Stimulated activated CD8-positive, alpha-beta memory T cell treated with anti-CD3 and anti-CD28 coated beads, Interleukin-12 subunit alpha, Interleukin-12 subunit beta, amount 100 ng/mL, for 1 hour (primary cell): ENCODE measurements at regions not wholly inside any gene's neighbourhood (a gene's known extent, or its start where the extent isn't known, plus 50 kb on each side); places are given as distances from the start of the nearest gene placed in this dataset.

Experiments used
- DNase-seq: peaks from one replicate; pipeline ENCODE4 v3.0.0-alpha.2; 2020; ENCODE audit warnings: low read depth

- no peak for DNase-seq
These were observed 124.5 kb upstream of the RET start for GRCh38 chr10:42952349-42952748.

- DNase-seq: no peak
These were observed 123.8 kb upstream of the RET start for GRCh38 chr10:42952931-42953683.

- no peak for DNase-seq
These were observed 122.9 kb upstream of the RET start for GRCh38 chr10:42953684-42954674.

GRCh38 chr10:42954766-42955492 is 121.9 kb upstream of the RET start:
- no peak for DNase-seq

- DNase-seq: no peak
These were observed 121.4 kb upstream of the RET start for GRCh38 chr10:42955493-42955889.

GRCh38 chr10:42956045-42956444 is 120.8 kb upstream of the RET start:
- DNase-seq: no peak

GRCh38 chr10:42958142-42958868 is 118.6 kb upstream of the RET start:
- DNase-seq: no peak

GRCh38 chr10:42959833-42960232 is 117.0 kb upstream of the RET start:
- DNase-seq: no peak

GRCh38 chr10:42960491-42960990 is 116.3 kb upstream of the RET start:
- DNase-seq: no peak

GRCh38 chr10:42960991-42961795 is 115.7 kb upstream of the RET start:
- no peak for DNase-seq

GRCh38 chr10:42961796-42962109 is 115.1 kb upstream of the RET start:
- no peak for DNase-seq

- DNase-seq: no peak
These were observed 114.6 kb upstream of the RET start for GRCh38 chr10:42962110-42962901.

GRCh38 chr10:42962902-42963231 is 114.0 kb upstream of the RET start:
- no peak for DNase-seq

GRCh38 chr10:42963312-42963711 is 113.6 kb upstream of the RET start:
- no peak for DNase-seq

- no peak for DNase-seq
These were observed 107.7 kb upstream of the RET start for GRCh38 chr10:42969147-42969546.

- DNase-seq: no peak
These were observed 107.0 kb upstream of the RET start for GRCh38 chr10:42969909-42970308.

GRCh38 chr10:42970451-42971250 is 106.2 kb upstream of the RET start:
- DNase-seq: no peak

GRCh38 chr10:42971251-42971599 is 105.6 kb upstream of the RET start:
- no peak for DNase-seq

GRCh38 chr10:42972946-42973345 is 103.9 kb upstream of the RET start:
- DNase-seq: no peak
